ENCODE measurements at regions not wholly inside any gene's neighbourhood (a gene's known extent, or its start where the extent isn't known, plus 50 kb on each side); places are given as distances from the start of the nearest gene placed in this dataset.

GRCh38 chr2:149819356-149819957, 231.9 kb upstream of the MMADHC start:
- no peak for TF ChIP-seq CTCF (optimal IDR thresholded peaks at IDR 0.05 in 1 of 3, IDR thresholded peaks at IDR 0.05 in 1 of 3, conservative IDR thresholded peaks at IDR 0.05 in 1 of 3; ENCODE audit: extremely low read depth in 1 of 3, insufficient read depth in 2 of 3, low read length in 3 of 3)
- TF ChIP-seq EZH2 (IDR thresholded peaks at IDR 0.05; ENCODE audit: low read length) = no peak

Measured in keratinocyte (primary cell).